Pulmonary artery endothelial cell (primary cell): ENCODE measurements at regions not wholly inside any gene's neighbourhood (a gene's known extent, or its start where the extent isn't known, plus 50 kb on each side); places are given as distances from the start of the nearest gene placed in this dataset.

Experiments used
- DNase-seq: peaks from one replicate; pipeline ENCODE4 v3.0.0-alpha.2; 2011; ENCODE audit warnings: low read depth, low spot score

GRCh38 chr18:25962919-25963318 is 127.5 kb downstream of the SS18 start:
- DNase-seq, result no peak

DNA sequence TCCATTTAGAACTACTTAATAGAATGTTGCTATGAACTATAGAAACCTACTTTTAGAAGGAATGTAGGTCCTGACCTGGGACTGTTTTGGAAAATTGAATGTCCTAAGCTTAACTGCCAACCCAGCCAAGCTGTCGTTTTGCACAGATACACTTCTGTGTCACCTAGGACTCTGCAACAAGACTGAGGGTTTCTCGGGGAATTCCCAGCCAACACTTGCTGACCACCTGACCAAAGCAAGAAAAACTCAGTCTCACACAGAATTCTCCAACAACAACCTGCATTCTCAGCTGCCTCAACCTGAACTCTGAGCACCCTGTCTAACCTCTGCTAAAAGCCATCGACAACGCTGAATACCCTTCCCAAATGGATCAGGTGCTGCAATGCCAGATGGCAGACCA is 128.2 kb downstream of the SS18 start:
- no peak for DNase-seq

DNA sequence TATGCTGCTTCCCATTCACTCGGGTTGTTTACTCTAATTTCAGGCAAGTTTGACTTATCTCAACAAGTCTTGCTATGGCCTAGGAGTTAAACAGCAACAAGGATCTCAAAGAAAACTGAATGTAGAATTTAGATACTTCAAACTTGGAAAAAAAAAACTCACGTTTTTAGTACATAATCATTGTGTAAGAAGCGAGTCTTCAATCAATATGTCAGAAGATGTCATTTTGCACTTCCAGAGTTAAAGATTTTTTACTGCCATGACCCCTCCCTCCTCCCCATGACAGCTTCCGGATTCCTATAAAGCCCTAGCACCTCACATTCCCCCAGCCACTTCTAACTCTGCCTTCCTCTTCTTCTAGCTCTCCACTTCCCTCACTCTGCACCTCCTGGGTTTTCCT is 133.4 kb downstream of the SS18 start:
- DNase-seq, result no peak

DNA sequence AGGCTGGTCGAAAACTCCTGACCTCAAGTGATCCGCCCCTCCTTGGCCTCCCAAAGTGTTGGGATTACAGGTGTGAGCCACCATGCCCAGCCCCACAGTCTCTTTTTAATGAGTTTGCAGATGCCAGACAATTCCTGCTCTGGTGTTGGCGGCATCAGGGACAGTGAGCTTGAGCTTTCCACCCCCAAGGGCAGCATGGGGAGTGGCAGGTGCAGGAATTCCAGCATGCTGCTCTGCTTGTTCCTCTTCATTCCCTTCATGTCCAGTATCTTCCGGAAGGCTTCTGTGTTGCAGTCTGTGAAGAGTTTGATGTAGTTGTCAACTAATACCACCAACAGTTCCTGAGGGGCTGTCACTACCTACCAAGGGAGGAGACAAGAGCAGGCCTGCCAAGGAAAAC is 137.3 kb downstream of the SS18 start:
- no peak for DNase-seq

GRCh38 chr18:25950321-25950720 is 140.1 kb downstream of the SS18 start:
- DNase-seq, result no peak

DNA sequence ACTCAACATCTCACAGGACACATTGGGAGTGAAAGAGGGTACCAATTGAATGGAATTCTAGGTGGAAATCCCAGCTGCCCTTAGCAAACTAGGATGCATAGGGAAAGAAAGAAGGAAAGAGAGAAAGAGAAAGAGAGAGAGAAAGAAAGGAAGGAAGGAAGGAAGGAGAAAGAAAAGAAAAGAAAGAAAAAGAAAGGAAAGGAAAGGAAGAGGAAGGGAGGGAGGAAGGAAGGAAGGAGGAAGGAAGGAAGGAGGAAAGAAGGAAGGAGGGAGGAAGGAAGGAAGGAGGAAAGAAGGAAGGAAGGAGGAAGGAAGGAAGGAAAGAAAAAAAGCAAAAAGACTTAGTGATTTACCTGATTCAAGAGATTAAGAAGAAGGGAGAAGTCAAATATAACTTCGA is 143.9 kb downstream of the SS18 start:
- no peak for DNase-seq

GRCh38 chr18:25935356-25935755 is 155.1 kb downstream of the SS18 start:
- DNase-seq, result no peak

GRCh38 chr18:25931126-25931525 is 159.3 kb downstream of the SS18 start:
- DNase-seq, result no peak

GRCh38 chr18:25929787-25930186 is 160.6 kb downstream of the SS18 start:
- no peak for DNase-seq

DNA sequence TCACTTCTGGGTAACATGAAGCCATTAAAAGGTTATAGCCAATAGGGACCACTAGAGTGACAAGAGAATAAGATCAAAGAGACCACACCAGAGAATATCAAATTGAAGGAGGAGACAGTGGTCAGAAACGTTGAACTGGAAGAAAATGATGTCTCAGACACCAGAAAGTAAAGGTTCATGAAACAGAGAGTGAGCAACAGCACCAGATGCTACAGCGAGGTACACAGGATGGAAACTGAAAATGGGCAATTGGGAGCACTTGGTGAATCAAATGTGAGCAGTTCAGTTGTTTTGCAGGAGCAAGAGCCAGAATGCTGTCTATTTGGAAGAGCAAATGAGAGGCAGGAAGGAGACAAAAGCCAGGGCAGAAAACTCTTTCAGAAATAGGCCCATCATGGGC is 162.6 kb downstream of the SS18 start:
- no peak for DNase-seq

DNA sequence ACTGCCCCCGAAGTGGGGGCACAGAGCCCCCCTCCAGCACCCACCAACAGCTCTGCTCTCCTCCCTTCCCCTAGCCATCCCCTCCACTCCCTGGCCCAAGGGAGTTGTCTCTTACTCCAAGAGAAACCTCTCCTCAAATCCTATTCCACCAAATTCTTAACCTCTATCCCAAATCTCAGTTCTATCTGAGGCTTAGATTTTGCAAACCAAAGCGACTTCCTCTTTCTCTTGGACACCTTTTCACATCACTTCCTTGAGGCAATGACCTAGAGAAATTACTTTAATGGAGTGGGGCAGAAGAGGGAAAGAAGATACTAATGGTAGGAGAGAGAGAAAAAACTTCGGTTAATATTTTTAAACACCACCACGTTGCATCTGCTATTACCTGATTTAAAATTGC is 167.2 kb downstream of the SS18 start:
- no peak for DNase-seq

- DNase-seq, result no peak
Observed at GRCh38 chr18:25921677-25922421, 168.6 kb downstream of the SS18 start.

DNA sequence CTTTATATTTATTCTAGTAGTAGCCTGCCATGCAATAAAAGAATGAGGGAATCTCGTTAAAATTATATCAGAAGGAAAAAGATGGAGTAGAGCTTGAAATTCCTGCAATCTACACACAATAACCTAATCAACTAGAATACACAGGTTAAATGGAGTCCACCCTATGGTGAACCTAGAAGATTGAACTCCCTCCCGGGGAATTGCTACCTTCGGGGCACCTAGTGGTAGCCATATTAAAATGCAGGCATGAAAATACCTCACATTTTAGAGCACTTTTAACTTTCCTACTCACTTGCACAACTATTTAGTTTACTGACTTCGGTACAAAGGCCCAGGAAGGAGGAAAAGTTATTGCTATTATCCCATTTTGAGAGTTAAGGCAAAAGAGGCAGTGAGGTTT is 174.5 kb downstream of the SS18 start:
- DNase-seq, result no peak

DNA sequence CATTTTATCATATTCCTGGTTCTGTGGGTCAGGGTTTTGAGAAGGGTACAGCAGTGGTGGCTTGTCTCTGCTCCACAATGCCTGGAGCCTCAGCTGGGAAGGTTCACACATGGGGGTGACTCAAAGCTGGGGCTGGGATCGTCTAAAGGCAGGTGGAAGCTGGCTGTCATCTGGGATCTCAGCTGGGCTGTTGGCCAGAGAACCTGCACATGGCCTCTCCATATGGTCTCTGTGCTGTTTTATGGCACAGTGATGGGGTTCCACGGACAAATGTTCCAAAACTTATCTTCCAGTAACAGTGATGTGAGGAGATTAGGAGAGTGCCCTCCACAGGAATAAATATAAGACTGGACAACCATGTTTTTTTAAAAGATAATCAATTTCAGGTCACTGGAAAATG is 191.4 kb downstream of the SS18 start:
- no peak for DNase-seq

- no peak for DNase-seq
Observed at GRCh38 chr18:25896956-25897355, 193.5 kb downstream of the SS18 start.

DNA sequence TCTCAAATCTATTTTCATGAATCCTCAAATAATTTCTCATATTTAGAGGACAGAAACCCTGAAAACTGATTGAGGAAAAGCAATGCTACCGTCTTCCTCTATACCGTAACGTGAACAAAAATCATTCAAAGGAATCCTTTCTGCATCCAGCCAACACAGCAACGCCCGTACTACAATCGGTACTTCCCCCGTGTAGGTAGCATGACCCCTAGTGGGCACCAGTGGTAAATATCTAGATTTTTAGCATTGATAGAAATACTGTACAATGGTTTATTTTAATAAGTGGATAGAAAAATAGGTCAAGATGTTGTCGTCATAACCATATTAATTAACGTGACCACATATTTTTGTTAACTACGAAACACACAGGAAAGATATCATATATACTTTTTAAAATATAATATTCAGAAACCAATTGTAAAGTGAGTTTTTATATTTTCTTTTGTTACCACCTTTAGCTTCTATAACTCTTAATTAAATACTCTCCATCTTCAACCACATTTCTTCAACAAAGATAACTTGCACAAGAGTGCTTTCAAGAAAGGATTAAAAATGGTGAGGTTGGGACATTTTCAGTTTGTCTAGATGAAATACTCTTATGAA is 194.1 kb downstream of the SS18 start:
- peak; percentile 8 for DNase-seq

- DNase-seq, result no peak
Observed at GRCh38 chr18:25895518-25895917, 194.9 kb downstream of the SS18 start.

DNA sequence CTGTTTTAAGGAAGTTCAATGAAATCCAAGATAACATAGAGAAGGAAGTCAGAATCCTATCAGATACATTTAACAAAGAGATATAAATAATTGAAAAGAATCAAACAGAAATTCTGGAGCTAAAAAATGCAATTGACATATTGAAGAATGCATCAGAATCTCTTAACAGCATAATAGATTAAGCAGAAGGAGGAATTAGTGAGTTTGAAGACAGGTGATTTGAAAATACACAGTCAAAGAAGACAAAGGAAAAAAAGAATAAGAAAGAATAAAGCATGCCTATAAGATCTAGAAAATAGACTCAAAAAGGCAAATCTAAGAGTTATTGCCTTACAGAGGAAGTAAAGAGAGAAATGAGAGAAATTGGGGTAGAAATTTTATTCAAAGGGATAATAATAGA is 204.1 kb downstream of the SS18 start:
- no peak for DNase-seq

DNA sequence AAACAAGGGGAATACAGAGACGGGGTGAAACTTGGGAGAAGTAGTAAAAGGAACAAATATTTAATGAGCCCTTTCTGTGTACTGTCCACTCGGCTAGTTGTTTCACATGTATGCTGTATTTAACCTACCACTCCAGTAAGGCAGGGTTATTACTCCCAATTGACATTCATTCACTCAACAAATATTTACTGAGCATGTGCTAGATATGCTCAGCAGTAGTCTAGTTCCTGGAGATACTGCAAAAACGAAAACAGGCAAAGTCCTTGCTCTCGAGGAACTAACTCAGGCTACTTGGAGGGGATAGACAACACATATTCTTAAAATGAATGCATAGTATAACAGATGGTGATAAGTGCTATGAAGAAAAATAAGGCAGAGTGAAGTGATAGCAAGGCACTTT is 207.3 kb downstream of the SS18 start:
- DNase-seq, result no peak

DNA sequence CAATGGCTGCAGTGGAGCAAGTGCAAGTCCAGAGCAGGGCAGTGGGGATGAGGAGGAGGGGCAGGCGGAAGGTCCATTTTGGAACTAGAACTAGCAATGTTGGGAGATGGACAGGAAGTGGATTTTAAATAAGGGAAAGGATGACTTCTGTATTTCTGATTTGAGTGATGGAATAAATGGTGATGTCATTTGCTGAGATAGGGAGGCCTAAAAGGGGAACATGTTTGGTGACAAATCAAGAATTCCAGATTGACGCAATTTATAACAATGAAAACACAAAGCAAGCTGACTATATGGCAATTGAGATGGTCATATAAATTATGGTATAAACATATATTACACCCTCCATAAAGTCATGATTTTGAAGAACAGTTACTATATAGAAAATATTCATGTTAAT is 209.3 kb downstream of the SS18 start:
- DNase-seq, result no peak

GRCh38 chr18:25880441-25880840 is 210.0 kb downstream of the SS18 start:
- DNase-seq, result no peak

- DNase-seq, result no peak
Observed at GRCh38 chr18:25876330-25876948, 214.0 kb downstream of the SS18 start.
